ENCODE measurements at regions not wholly inside any gene's neighbourhood (a gene's known extent, or its start where the extent isn't known, plus 50 kb on each side); places are given as distances from the start of the nearest gene placed in this dataset.

- Histone ChIP-seq H3K9me3 (no peaks in the 10 kb centered on the region), H3K4me3 (no peak overlapping the region), H3K36me3 (no peaks in the 10 kb centered on the region), H3K27me3 (no peaks in the 10 kb centered on the region), H3K4me1 (no peaks in the 10 kb centered on the region), H3K27ac (no peak overlapping the region)
- 31% methylated on average over 4 of the region's 4 CpGs for WGBS (ENCODE audit: insufficient coverage, low coverage, low lambda C conversion rate, missing lambda C conversion rate)
- no peak for ATAC-seq
- intact Hi-C loops (cut with DNase I): no loop called here
- TF ChIP-seq CTCF (IDR thresholded peaks at IDR 0.05): no peak
- no peak for TF ChIP-seq POLR2A (IDR thresholded peaks at IDR 0.05)
- no peak for DNase-seq
Measured at GRCh38 chr7:108838198-108838597, 268.5 kb downstream of the DNAJB9 start.

GRCh38 chr7:108839076-108839475, 269.4 kb downstream of the DNAJB9 start:
- TF ChIP-seq POLR2A (IDR thresholded peaks at IDR 0.05): no peak
- TF ChIP-seq CTCF (IDR thresholded peaks at IDR 0.05): no peak
- H3K27me3 ChIP-seq: no peaks in the 10 kb centered on the region
- ATAC-seq (no peak), DNase-seq (no peak)
- H3K9me3 ChIP-seq: no peaks in the 10 kb centered on the region
- no peaks in the 10 kb centered on the region for H3K4me1 ChIP-seq
- 25% methylated on average over 3 of the region's 3 CpGs for WGBS (ENCODE audit: insufficient coverage, low coverage, low lambda C conversion rate, missing lambda C conversion rate)
- H3K4me3 ChIP-seq: no peak overlapping the region
- intact Hi-C loops (cut with DNase I): no loop called here
- no peaks in the 10 kb centered on the region for H3K36me3 ChIP-seq
- H3K27ac ChIP-seq: no peak overlapping the region

GRCh38 chr7:108845951-108846350, 276.3 kb downstream of the DNAJB9 start:
- Histone ChIP-seq H3K27ac (no peak overlapping the region), H3K36me3 (no peaks in the 10 kb centered on the region), H3K27me3 (no peaks in the 10 kb centered on the region), H3K9me3 (no peaks in the 10 kb centered on the region), H3K4me3 (no peak overlapping the region), H3K4me1 (no peaks in the 10 kb centered on the region)
- no peak for TF ChIP-seq POLR2A (IDR thresholded peaks at IDR 0.05)
- no peak for TF ChIP-seq CTCF (IDR thresholded peaks at IDR 0.05)
- DNase-seq (no peak), ATAC-seq (no peak)
- intact Hi-C loops (cut with DNase I): no loop called here

- intact Hi-C loops (cut with DNase I): no loop called here
- TF ChIP-seq CTCF (IDR thresholded peaks at IDR 0.05): no peak
- no peak for TF ChIP-seq POLR2A (IDR thresholded peaks at IDR 0.05)
- Histone ChIP-seq H3K9me3 (no peaks in the 10 kb centered on the region), H3K27ac (no peak overlapping the region), H3K27me3 (no peaks in the 10 kb centered on the region), H3K4me3 (no peak overlapping the region), H3K4me1 (no peaks in the 10 kb centered on the region), H3K36me3 (no peaks in the 10 kb centered on the region)
- 71% methylated on average over 7 of the region's 7 CpGs for WGBS (ENCODE audit: insufficient coverage, low coverage, low lambda C conversion rate, missing lambda C conversion rate)
- ATAC-seq (no peak), DNase-seq (no peak)
Measured at GRCh38 chr7:108846471-108846870, 276.8 kb downstream of the DNAJB9 start.

GRCh38 chr7:108848486-108848885, 278.8 kb downstream of the DNAJB9 start:
- DNase-seq: no peak
- H3K4me3 ChIP-seq: no peak overlapping the region
- TF ChIP-seq CTCF (IDR thresholded peaks at IDR 0.05): no peak
- no peak for TF ChIP-seq POLR2A (IDR thresholded peaks at IDR 0.05)

More at GRCh38 chr7:108848486-108848885, 278.8 kb downstream of the DNAJB9 start:
- Histone ChIP-seq H3K27me3 (no peaks in the 10 kb centered on the region), H3K36me3 (no peaks in the 10 kb centered on the region), H3K9me3 (no peaks in the 10 kb centered on the region), H3K4me1 (no peaks in the 10 kb centered on the region), H3K27ac (no peak overlapping the region)
- intact Hi-C loops (cut with DNase I): no loop called here
- no peak for ATAC-seq
- WGBS (ENCODE audit: insufficient coverage, low coverage, low lambda C conversion rate, missing lambda C conversion rate): 73% methylated on average over 5 of the region's 5 CpGs

All from right lobe of liver (tissue), 6 donors.